ENCODE measurements at regions not wholly inside any gene's neighbourhood (a gene's known extent, or its start where the extent isn't known, plus 50 kb on each side); places are given as distances from the start of the nearest gene placed in this dataset.

DNA sequence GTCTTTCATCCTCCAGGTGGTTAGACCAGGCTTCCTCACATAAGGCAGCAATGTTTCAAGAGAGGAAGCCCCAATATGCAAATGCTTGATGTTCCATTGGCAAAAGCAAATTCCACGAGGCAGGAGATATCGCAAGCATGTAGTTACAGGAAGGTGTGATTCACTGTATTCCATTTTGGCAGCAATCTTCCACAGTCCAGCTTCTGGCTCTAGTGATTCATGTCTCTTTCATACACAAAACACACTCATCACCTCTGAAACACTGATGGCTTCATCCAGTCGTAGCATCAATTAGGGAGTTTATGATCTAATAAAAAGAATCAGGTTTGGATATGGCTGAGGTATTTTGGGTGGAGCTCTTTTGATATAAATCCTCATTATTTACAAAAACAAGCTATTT is 552.2 kb upstream of the RIOK2 start:
- no peaks in the 10 kb centered on the region for H3K9me3 ChIP-seq (ENCODE audit: low read depth, low read length)
- no peaks in the 10 kb centered on the region for H4K20me1 ChIP-seq (ENCODE audit: insufficient read depth, low read length)
- H2AFZ ChIP-seq (ENCODE audit: low read length) = no peak overlapping the region
- no peak overlapping the region for H3K4me3 ChIP-seq (ENCODE audit: insufficient read depth, low read length)
- TF ChIP-seq, protein P1, sequence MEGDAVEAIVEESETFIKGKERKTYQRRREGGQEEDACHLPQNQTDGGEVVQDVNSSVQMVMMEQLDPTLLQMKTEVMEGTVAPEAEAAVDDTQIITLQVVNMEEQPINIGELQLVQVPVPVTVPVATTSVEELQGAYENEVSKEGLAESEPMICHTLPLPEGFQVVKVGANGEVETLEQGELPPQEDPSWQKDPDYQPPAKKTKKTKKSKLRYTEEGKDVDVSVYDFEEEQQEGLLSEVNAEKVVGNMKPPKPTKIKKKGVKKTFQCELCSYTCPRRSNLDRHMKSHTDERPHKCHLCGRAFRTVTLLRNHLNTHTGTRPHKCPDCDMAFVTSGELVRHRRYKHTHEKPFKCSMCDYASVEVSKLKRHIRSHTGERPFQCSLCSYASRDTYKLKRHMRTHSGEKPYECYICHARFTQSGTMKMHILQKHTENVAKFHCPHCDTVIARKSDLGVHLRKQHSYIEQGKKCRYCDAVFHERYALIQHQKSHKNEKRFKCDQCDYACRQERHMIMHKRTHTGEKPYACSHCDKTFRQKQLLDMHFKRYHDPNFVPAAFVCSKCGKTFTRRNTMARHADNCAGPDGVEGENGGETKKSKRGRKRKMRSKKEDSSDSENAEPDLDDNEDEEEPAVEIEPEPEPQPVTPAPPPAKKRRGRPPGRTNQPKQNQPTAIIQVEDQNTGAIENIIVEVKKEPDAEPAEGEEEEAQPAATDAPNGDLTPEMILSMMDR (IDR thresholded peaks at IDR 0.05; ENCODE audit: extremely low read depth, low read depth, low read length) = no peak
- no peaks in the 10 kb centered on the region for H3K79me2 ChIP-seq (ENCODE audit: insufficient read depth, low read length)
- H3K27me3 ChIP-seq (ENCODE audit: insufficient read depth, low read length) = no peaks in the 10 kb centered on the region
- no peaks in the 10 kb centered on the region for H3K36me3 ChIP-seq (ENCODE audit: insufficient read depth, low read length)
- DNase-seq (ENCODE audit: insufficient read length, low spot score, missing footprints) = peak; percentile 42
- peak overlapping the region; percentile 10 for H3K4me2 ChIP-seq (ENCODE audit: insufficient read depth, low read length)
- no peak overlapping the region for H3K27ac ChIP-seq (ENCODE audit: low read depth, low read length)
- H3K4me1 ChIP-seq (ENCODE audit: insufficient read depth, low read length) = peaks cover 6% of the 10 kb centered on the region

DNA sequence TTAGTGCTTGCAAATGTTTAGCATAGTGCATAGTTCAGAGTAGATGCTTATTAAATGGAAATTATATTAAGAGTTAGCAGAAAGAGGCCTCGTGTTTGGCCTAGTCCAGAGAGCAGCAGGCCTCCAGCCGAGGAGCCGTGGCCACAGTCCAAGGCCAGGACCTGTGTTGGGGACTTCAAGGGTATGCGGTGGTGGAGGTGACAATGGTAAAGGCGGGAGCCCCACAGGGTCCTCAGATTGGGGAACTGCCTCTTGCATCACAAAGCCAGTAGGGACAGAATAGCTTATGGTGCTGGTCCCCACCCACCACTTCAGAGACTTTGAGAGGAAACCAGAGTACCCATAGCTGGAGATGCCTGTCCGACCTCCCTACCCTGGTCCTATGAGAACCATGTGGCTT is 554.6 kb upstream of the RIOK2 start:
- no peak overlapping the region for H3K4me2 ChIP-seq (ENCODE audit: insufficient read depth, low read length)
- no peak overlapping the region for H3K4me3 ChIP-seq (ENCODE audit: insufficient read depth, low read length)
- no peaks in the 10 kb centered on the region for H3K9me3 ChIP-seq (ENCODE audit: low read depth, low read length)
- H3K79me2 ChIP-seq (ENCODE audit: insufficient read depth, low read length) = no peaks in the 10 kb centered on the region
- DNase-seq (ENCODE audit: insufficient read length, low spot score, missing footprints) = no peak
- H2AFZ ChIP-seq (ENCODE audit: low read length) = no peak overlapping the region
- peaks cover 6% of the 10 kb centered on the region for H3K4me1 ChIP-seq (ENCODE audit: insufficient read depth, low read length)
- no peaks in the 10 kb centered on the region for H3K27me3 ChIP-seq (ENCODE audit: insufficient read depth, low read length)
- TF ChIP-seq, protein P1 (IDR thresholded peaks at IDR 0.05; ENCODE audit: extremely low read depth, low read depth, low read length) = no peak
- H3K36me3 ChIP-seq (ENCODE audit: insufficient read depth, low read length) = no peaks in the 10 kb centered on the region
- H4K20me1 ChIP-seq (ENCODE audit: insufficient read depth, low read length) = no peaks in the 10 kb centered on the region
- H3K27ac ChIP-seq (ENCODE audit: low read depth, low read length) = no peak overlapping the region

DNA sequence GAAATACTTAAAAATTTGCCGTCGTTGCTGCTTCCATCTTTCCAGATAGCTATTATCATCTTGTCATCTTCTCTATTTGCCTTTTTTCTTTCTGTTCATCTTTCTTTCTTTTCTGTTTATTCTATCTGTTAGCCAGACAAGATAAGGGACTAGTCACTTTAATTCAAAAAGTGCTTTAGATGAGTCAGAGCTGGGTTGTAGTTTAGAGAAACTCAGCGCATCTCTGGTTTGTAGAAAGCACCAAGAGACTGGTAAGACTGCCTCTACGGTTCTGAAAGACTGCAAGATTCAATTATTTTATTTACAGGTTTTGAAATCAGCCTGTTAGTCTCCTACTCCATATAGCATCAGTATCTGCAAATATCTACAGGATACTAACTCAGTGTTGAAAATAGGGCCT is 562.8 kb upstream of the RIOK2 start:
- DNase-seq (ENCODE audit: insufficient read length, low spot score, missing footprints) = no peak
- Histone ChIP-seq H3K4me1 (ENCODE audit: insufficient read depth, low read length) (no peaks in the 10 kb centered on the region), H3K36me3 (ENCODE audit: insufficient read depth, low read length) (no peaks in the 10 kb centered on the region), H3K4me2 (ENCODE audit: insufficient read depth, low read length) (no peak overlapping the region), H3K9me3 (ENCODE audit: low read depth, low read length) (no peaks in the 10 kb centered on the region), H3K27me3 (ENCODE audit: insufficient read depth, low read length) (no peaks in the 10 kb centered on the region), H3K79me2 (ENCODE audit: insufficient read depth, low read length) (no peaks in the 10 kb centered on the region), H3K4me3 (ENCODE audit: insufficient read depth, low read length) (no peak overlapping the region), H3K27ac (ENCODE audit: low read depth, low read length) (no peak overlapping the region), H4K20me1 (ENCODE audit: insufficient read depth, low read length) (no peaks in the 10 kb centered on the region), H2AFZ (ENCODE audit: low read length) (no peak overlapping the region)
- TF ChIP-seq, protein P1 (IDR thresholded peaks at IDR 0.05; ENCODE audit: extremely low read depth, low read depth, low read length) = no peak

DNA sequence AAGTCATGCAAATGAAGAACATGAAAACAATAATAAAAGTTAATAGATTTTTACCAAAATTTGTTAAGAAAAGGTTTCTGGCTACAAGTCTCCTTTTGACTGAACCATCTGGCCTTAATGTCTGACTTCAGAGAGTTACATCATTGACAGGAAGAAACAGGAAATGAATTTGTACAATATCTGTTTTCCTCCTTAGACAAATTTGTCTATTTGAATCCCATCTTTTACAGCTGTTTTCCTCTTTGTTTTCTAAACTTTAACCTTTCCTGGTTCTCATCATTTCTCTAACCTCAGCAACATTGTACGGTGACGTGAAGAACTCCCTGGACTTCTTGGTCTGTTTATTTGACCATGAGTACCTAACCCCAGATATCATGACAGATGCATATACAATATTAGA is 567.5 kb upstream of the RIOK2 start:
- DNase-seq (ENCODE audit: insufficient read length, low spot score, missing footprints) = no peak
- H4K20me1 ChIP-seq (ENCODE audit: insufficient read depth, low read length) = no peaks in the 10 kb centered on the region
- H3K79me2 ChIP-seq (ENCODE audit: insufficient read depth, low read length) = no peaks in the 10 kb centered on the region
- H3K27ac ChIP-seq (ENCODE audit: low read depth, low read length) = no peak overlapping the region
- H3K9me3 ChIP-seq (ENCODE audit: low read depth, low read length) = no peaks in the 10 kb centered on the region
- H2AFZ ChIP-seq (ENCODE audit: low read length) = no peak overlapping the region
- no peaks in the 10 kb centered on the region for H3K27me3 ChIP-seq (ENCODE audit: insufficient read depth, low read length)
- H3K4me3 ChIP-seq (ENCODE audit: insufficient read depth, low read length) = no peak overlapping the region
- H3K4me2 ChIP-seq (ENCODE audit: insufficient read depth, low read length) = no peak overlapping the region
- no peaks in the 10 kb centered on the region for H3K36me3 ChIP-seq (ENCODE audit: insufficient read depth, low read length)
- no peaks in the 10 kb centered on the region for H3K4me1 ChIP-seq (ENCODE audit: insufficient read depth, low read length)
- TF ChIP-seq, protein P1 (IDR thresholded peaks at IDR 0.05; ENCODE audit: extremely low read depth, low read depth, low read length) = no peak

Data from osteoblast (primary cell).